GM21390 (cell line): ENCODE measurements at regions not wholly inside any gene's neighbourhood (a gene's known extent, or its start where the extent isn't known, plus 50 kb on each side); places are given as distances from the start of the nearest gene placed in this dataset.
"Not testable (repeated sequence)": the region's sequence is repeated elsewhere in the genome, so short reads cannot be mapped to it uniquely, and the experiment has no call there.

ENCODE experiments used
- ATAC-seq: cut with Tn5 transposase; IDR thresholded peaks from one replicate; pipeline ENCODE4 v1.9.1; 2021; ENCODE audit not compliant: unreplicated experiment

GRCh38 chr5:93226202-93226735, 354.8 kb downstream of the NR2F1-AS1 start:
- no peak for ATAC-seq

DNA sequence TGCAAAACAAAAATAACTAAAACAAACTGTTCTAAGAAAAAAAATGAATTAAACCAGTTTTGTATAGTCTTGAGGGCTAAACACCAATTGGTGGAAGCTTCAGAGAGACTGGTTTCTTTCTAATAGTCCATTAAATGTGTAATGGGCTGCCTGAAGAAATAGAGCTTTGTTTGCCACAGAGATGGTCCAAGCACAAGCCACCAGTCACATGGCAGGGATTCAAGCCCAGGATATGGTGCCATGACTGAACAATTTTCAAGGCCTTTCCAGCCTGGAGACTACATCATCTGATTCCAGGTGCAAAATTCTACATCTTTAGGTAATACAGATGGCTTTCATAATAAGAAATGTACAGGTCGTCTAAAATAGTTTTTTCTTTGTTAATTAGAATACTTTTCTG, 355.3 kb downstream of the NR2F1-AS1 start:
- no peak for ATAC-seq

GRCh38 chr5:93224624-93225023, 356.4 kb downstream of the NR2F1-AS1 start:
- no peak for ATAC-seq

- no peak for ATAC-seq
Observed at GRCh38 chr5:93221773-93222172, 359.2 kb downstream of the NR2F1-AS1 start.

- ATAC-seq, result no peak
Observed at GRCh38 chr5:93220431-93220830, 360.6 kb downstream of the NR2F1-AS1 start.

- ATAC-seq, result no peak
Observed at GRCh38 chr5:93219641-93220145, 361.3 kb downstream of the NR2F1-AS1 start.

- not testable (repeated sequence) for ATAC-seq
Observed at GRCh38 chr5:93213111-93213794, 367.8 kb downstream of the NR2F1-AS1 start.

GRCh38 chr5:93209476-93209875, 371.5 kb downstream of the NR2F1-AS1 start:
- no peak for ATAC-seq

DNA sequence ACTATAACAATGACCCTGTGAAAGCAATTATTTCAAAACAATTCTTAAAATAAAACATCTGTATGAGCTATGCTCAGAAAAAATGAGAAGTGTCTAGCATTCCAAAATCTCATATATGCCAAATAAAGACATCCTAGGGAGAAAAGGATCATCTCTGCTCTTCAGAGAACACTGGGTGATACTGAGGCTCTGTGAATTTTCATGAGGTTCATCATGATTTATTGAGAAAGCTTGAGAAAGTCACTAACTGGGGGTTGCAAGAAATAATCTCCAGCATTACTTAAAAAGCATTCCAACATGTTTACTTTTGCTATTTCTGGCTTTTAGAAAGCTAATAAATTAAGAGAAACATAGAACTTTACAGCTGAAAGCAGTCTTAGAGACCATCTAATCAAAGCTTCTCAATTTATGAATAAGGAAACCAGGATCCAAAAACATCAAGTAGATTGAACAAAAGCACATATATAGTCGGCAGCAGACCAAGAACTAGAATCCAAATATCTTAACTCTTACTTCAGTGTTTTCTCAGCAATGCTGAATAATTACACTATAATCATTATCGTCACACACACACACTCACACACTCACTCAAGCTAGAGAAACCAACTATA, 372.8 kb downstream of the NR2F1-AS1 start:
- ATAC-seq, result no peak

- ATAC-seq, result no peak
Observed at GRCh38 chr5:93206203-93206602, 374.8 kb downstream of the NR2F1-AS1 start.

DNA sequence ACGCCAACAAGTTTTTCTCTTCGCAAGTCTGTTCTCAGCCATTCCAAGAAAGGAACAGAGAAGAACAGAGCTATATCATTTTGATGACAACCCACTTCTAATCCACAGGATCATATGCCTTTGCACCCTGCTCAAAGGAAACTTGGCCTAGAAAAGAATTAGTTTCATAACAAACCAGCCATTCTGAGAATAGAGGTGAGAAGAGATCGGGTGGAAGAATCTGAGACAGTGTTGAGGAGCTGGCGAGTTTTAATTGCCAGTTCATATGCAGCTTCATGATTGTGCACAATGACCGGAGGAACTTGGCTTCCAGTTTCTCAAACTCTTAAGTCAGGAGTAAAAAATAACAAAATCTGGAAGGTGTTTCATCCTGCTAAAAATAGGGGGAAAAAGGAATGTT, 380.0 kb downstream of the NR2F1-AS1 start:
- no peak for ATAC-seq

GRCh38 chr5:93196986-93197385, 384.0 kb downstream of the NR2F1-AS1 start:
- ATAC-seq, result no peak

GRCh38 chr5:93193431-93194347, 387.3 kb downstream of the NR2F1-AS1 start:
- no peak for ATAC-seq

DNA sequence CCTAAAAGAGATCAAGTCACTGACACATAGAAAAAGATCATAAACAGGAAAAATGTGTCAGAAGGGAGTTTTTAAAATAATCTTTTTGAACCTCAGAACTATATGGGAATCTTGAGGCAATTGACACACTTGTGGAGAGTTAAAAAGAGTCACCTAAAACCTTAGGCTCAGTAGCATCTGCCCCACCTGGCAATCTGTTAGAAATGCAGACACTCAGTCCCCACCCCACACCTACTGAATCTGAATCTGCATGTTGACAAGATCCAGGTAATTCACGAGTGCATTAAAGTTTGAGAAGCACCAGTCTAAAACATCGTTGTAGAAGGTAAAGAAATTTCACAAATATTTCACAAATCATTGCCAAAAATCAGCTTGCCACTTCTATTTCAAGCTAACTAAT, 388.3 kb downstream of the NR2F1-AS1 start:
- no peak for ATAC-seq

DNA sequence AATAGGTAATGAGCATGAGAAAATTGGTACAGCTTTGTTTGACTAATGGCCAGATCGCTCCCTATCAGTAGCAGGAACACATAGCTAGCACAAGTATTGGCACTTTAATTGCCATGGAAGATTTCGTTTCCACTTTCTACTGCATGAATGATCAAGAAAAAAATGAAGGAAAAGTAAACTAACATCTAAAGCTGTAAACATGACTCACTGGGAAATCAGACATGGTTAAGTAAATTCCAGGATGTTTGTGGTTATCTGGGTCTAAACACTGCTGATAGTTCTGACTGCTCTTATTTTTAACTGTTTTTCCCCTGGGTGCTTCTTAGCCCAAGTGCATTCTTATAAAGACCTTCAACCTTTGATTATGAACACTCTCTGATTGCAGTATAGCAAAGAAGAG, 388.9 kb downstream of the NR2F1-AS1 start:
- no peak for ATAC-seq

DNA sequence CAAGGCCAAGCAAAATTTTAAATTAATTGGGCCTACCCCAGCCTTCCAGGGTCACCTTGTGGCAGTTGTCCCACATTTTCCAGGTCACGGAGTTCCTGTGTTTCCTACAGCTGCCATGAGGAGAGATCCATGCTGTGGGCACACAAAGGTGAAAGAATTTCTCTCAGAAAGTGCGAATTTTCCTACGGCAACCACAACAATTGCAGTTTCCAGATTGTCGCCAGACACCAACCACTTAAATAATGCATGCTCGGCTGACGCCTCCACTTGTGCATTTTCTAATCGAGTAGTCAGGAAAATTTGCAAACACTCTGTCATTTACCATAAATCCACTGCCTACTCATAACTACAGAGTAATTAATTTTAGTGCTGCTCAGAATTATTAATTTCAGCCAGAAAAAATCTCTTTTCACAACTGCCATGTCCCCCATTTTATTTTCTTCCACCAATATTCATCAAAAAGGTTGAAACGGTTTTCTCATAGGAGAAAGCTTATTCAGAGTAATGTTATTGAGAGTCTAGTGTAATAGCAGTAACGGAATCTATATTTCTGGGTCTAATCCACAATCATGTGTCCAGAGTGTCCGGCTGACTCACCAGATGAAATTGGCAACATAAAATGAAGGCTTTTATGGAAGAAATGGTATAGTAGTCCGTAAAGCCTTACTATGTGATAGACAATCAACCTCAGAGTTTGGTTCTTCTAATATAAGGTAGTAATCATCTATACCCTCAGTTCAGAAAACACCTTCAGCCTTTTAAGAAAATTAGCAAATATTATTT, 389.8 kb downstream of the NR2F1-AS1 start:
- ATAC-seq, result no peak

- ATAC-seq, result no peak
Observed at GRCh38 chr5:93189707-93190120, 391.3 kb downstream of the NR2F1-AS1 start.

DNA sequence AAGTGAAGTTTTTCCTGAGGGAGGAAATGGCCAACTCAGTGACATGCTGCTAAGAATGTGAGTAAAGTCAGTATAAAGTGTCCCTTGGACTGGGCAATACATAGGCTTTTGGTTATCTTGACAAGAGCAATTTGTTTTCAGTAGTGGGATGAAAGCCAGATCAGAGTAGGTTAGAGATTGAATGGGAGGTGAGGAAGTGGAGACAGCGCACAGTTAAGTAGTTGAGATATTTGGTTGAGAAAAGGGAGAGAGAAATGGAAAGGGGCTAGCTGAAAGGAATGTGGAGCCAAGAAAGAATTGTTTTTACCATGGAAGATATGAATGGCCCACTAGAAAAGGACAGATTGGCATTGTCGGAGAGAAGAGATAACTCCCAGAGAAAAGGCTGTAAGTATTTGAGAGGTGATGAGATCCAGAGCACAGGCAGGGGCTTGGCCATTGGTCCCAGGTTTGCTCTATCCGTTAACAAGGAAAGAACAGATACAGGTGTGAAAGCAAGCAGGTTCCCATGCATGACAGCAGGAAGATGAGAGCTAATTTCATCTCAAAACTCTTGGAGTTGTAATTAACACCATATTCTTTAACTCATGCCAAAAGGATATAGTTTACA, 392.0 kb downstream of the NR2F1-AS1 start:
- ATAC-seq, result no peak

- ATAC-seq, result no peak
Observed at GRCh38 chr5:93186076-93186682, 394.8 kb downstream of the NR2F1-AS1 start.

DNA sequence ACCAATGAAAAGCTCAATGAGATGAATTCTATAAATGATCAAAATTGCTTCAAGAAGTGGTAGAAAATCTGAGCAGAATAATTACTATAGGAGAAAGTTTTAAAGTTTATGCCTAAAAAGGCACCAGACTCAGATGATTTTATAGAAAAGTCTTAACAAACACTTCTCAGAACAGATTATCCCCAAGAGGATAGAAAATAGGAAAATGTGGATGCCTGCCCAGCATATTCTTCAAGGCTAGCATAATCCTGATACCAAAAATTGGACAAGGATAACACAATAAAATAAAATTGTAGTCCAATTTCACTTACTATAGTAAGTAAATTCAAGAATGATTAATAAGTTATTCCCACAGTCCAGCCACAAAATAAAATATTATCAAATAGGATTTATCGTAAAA, 397.0 kb downstream of the NR2F1-AS1 start:
- no peak for ATAC-seq
